GM23248 (cell line): ENCODE measurements at regions not wholly inside any gene's neighbourhood (a gene's known extent, or its start where the extent isn't known, plus 50 kb on each side); places are given as distances from the start of the nearest gene placed in this dataset.

Experiments
- EZH2 ChIP-seq: fragments of 200-600 bp; sonication (generic); IDR thresholded peaks from 2 replicates; pipeline ENCODE4 v1.6.1; 2018; ENCODE audit warnings: antibody characterized with exemption, mild to moderate bottlenecking; ENCODE audit not compliant: insufficient read depth, poor library complexity, severe bottlenecking
- EZH2phosphoT487 ChIP-seq: fragments of 200-600 bp; sonication (generic); IDR thresholded peaks from 2 replicates; pipeline ENCODE4 v1.6.1; 2018; ENCODE audit warnings: antibody characterized with exemption, moderate library complexity, mild to moderate bottlenecking, low read depth; ENCODE audit not compliant: insufficient read depth

DNA sequence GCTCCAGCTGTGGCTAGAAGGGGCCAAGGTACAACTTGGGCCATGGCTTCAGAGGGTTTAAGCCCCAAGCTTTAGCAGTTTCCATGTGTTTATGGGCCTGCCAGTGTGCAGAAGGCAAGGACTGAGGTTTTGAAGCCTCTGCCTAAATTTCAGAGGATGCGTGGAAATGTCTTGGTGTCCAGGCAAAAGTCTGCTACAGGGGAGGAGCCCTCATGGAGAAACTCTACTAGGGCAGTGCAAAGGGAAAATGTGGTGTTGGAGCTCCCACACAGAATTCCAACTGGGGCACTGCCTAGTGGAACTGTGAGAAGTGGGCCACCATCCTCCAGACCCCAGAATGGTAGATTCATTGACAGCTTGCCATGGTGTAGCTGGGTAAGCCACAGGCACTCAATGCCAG, 527.2 kb upstream of the RORB start:
- TF ChIP-seq EZH2 (no peak), EZH2phosphoT487 (no peak)
